ENCODE measurements at regions not wholly inside any gene's neighbourhood (a gene's known extent, or its start where the extent isn't known, plus 50 kb on each side); places are given as distances from the start of the nearest gene placed in this dataset.
A peak's percentile ranks its signal among the peaks of the same experiment; 100 is the strongest.

DNA sequence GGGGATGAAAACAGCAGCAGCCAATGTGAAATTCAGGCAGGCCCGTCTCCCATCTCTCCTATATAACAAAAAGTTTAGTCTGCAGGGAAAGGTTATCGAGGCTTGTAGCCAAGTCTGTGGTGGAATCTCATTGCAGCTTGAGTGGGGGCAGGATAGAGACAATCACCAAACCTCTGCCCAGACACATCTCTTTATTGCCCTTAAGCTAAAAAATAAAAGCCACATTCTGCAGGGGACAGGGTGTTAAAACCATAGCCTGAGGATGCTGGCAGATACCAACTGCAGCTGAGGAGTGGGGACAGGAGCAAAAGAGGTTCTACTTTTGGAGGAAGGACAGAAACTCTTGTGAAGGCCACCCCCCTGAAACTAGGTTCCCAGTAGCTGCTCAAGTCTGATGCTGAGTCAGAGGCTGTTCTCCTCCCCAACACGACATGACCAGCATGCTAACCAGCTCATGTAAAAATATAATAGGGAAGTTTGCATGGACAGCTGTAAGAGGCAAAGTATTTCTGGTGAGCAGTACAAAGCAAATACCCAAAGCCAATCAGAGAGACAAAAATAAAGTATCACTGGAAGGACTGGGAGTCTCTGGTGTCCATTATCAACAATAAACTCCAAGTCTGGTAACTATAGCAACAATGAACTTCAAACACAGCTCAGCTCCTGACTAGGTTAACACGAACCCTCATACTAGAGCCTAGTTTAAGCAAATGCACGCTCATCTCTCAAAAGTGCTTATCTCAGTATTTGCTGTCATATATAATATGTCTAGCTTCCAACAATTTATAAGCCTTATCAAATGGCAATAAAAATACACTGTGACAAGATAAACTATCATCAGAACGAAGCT lies 362.2 kb upstream of the SLCO3A1 start (continued):
- TF ChIP-seq, protein P1, sequence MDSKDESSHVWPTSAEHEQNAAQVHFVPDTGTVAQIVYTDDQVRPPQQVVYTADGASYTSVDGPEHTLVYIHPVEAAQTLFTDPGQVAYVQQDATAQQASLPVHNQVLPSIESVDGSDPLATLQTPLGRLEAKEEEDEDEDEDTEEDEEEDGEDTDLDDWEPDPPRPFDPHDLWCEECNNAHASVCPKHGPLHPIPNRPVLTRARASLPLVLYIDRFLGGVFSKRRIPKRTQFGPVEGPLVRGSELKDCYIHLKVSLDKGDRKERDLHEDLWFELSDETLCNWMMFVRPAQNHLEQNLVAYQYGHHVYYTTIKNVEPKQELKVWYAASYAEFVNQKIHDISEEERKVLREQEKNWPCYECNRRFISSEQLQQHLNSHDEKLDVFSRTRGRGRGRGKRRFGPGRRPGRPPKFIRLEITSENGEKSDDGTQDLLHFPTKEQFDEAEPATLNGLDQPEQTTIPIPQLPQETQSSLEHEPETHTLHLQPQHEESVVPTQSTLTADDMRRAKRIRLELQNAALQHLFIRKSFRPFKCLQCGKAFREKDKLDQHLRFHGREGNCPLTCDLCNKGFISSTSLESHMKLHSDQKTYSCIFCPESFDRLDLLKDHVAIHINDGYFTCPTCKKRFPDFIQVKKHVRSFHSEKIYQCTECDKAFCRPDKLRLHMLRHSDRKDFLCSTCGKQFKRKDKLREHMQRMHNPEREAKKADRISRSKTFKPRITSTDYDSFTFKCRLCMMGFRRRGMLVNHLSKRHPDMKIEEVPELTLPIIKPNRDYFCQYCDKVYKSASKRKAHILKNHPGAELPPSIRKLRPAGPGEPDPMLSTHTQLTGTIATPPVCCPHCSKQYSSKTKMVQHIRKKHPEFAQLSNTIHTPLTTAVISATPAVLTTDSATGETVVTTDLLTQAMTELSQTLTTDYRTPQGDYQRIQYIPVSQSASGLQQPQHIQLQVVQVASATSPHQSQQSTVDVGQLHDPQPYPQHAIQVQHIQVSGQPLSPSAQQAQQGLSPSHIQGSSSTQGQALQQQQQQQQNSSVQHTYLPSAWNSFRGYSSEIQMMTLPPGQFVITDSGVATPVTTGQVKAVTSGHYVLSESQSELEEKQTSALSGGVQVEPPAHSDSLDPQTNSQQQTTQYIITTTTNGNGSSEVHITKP (IDR thresholded peaks at IDR 0.05; ENCODE audit: partially characterized antibody), result peak; percentile 97
- TF ChIP-seq NR2F6 (CRISPR knock-in tag; IDR thresholded peaks at IDR 0.05) (no peak), MAFF (IDR thresholded peaks at IDR 0.05; ENCODE audit: low read length) (peak; percentile 18; the same call in 1 of the 2 replicates), ATF7 (IDR thresholded peaks at IDR 0.05) (peak; percentile 61; the same call in 1 of the 2 replicates), NFE2 (IDR thresholded peaks at IDR 0.05; ENCODE audit: low read depth) (peak; percentile 68), ARHGAP35 (IDR thresholded peaks at IDR 0.05; ENCODE audit: partially characterized antibody) (no peak), ESRRA (IDR thresholded peaks at IDR 0.05; ENCODE audit: borderline replicate concordance, low read depth) (no peak), RCOR1 (IDR thresholded peaks at IDR 0.05; ENCODE audit: borderline replicate concordance in 1 of 2, low read depth in 2 of 2, low read length in 2 of 2) (no peak), PML (IDR thresholded peaks at IDR 0.05; ENCODE audit: low read length) (no peak), BHLHE40 (IDR thresholded peaks at IDR 0.05; ENCODE audit: low read length) (peak; percentile 7; the same call in 1 of the 2 replicates), RFX1 (IDR thresholded peaks at IDR 0.05) (peak; percentile 89), E2F8 (IDR thresholded peaks at IDR 0.05; ENCODE audit: low read depth, partially characterized antibody) (no peak), GTF2F1 (IDR thresholded peaks at IDR 0.05; ENCODE audit: low read depth, low read length) (no peak), FOXK2 (conservative IDR thresholded peaks at IDR 0.05 in 1 of 2, IDR thresholded peaks at IDR 0.05 in 1 of 2; ENCODE audit: low read depth in 2 of 2) (peak in 1 of 2 experiments; percentile 71; a peak in 1 of 4 replicates), NELFE (IDR thresholded peaks at IDR 0.05; ENCODE audit: insufficient read depth, insufficient read length) (no peak)
- TF ChIP-seq, protein P2, sequence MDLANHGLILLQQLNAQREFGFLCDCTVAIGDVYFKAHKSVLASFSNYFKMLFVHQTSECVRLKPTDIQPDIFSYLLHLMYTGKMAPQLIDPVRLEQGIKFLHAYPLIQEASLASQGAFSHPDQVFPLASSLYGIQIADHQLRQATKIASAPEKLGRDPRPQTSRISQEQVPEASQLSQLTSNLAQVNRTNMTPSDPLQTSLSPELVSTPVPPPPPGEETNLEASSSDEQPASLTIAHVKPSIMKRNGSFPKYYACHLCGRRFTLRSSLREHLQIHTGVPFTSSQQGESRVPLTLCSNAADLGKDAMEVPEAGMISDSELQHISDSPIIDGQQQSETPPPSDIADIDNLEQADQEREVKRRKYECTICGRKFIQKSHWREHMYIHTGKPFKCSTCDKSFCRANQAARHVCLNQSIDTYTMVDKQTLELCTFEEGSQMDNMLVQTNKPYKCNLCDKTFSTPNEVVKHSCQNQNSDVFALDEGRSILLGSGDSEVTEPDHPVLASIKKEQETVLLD (IDR thresholded peaks at IDR 0.05), result no peak
- TF ChIP-seq, protein P3, sequence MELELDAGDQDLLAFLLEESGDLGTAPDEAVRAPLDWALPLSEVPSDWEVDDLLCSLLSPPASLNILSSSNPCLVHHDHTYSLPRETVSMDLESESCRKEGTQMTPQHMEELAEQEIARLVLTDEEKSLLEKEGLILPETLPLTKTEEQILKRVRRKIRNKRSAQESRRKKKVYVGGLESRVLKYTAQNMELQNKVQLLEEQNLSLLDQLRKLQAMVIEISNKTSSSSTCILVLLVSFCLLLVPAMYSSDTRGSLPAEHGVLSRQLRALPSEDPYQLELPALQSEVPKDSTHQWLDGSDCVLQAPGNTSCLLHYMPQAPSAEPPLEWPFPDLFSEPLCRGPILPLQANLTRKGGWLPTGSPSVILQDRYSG (tag; conservative IDR thresholded peaks at IDR 0.05; ENCODE audit: low read depth), result no peak
